ENCODE measurements at regions not wholly inside any gene's neighbourhood (a gene's known extent, or its start where the extent isn't known, plus 50 kb on each side); places are given as distances from the start of the nearest gene placed in this dataset.

GRCh38 chr3:163523375-163523774 lies 1554.9 kb downstream of the SI start:
- TF ChIP-seq CTCF (tag by site-specific recombination; IDR thresholded peaks at IDR 0.05), result no peak
- TF ChIP-seq ZNF449 (tag by site-specific recombination; IDR thresholded peaks at IDR 0.05), result no peak
- no peak for TF ChIP-seq ZBTB1 (tag by site-specific recombination; IDR thresholded peaks at IDR 0.05)
- no peak for TF ChIP-seq ZNF174 (tag by site-specific recombination; IDR thresholded peaks at IDR 0.05)
- no peak for TF ChIP-seq TCF7L2 (IDR thresholded peaks at IDR 0.05; ENCODE audit: borderline replicate concordance, low read depth, low read length)
- no peak for TF ChIP-seq ZBTB17 (tag by site-specific recombination; IDR thresholded peaks at IDR 0.05)

All from HEK293 (cell line).